Lower leg skin (tissue), 4 donors: ENCODE measurements at regions not wholly inside any gene's neighbourhood (a gene's known extent, or its start where the extent isn't known, plus 50 kb on each side); places are given as distances from the start of the nearest gene placed in this dataset.

Experiments used
- DNase-seq, 2 donors: peaks; one replicate each; pipeline ENCODE4 v3.0.0-alpha.2; 2019; ENCODE audit warnings: low spot score in 2 of 2
- H3K4me3 ChIP-seq: fragments of 200-600 bp; sonication (generic); 2 replicates; pipeline ENCODE4 v1.5.1; 2017; ENCODE audit warnings: mild to moderate bottlenecking, low read depth; ENCODE audit not compliant: poor library complexity, severe bottlenecking
- POLR2A ChIP-seq, 2 donors: fragments of 450-650 bp; IDR thresholded peaks; one replicate each; pipeline ENCODE4 v1.6.1; 2016 to 2017; ENCODE audit warnings: antibody characterized with exemption in 2 of 2, mild to moderate bottlenecking in 1 of 2, moderate library complexity in 1 of 2
- WGBS, 2 donors: methylation state at CpG; one replicate each; pipeline ENCODE4 v1.1.5; 2018; 5-methylcytosine and 5-hydroxymethylcytosine counted together
- intact Hi-C: fragments of 100-400 bp; cut with DNase I; formaldehyde crosslinking; loops from one replicate; pipeline ENCODE4 v1.15.0; 2023; ENCODE audit warnings: low total_unique reads
- TF ChIP-seq, protein P1 (sequence below), 3 donors: fragments of 450-650 bp; IDR thresholded peaks; one replicate each; pipeline ENCODE4 v1.5.1; 2016; ENCODE audit warnings: antibody characterized with exemption in 3 of 3, mild to moderate bottlenecking in 3 of 3, moderate library complexity in 2 of 3

DNA sequence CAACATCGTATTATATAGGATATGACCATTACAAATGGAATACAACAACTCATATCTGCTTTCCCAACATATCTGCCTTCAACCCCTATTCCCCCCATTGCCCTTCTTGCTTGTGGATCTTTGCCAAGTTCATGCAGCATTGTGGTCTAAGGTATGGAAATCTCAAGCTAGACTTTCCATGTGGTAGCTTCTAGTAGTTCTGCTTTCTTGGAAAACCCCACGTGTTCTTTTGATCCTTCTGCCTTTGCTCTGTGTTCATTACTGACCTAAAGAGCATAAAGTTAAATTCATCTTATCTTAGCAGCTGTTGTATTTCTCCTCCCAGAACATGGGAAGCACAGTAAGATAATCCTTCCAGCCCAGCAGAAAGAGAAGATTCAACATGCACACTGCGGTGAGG, 202.0 kb upstream of the SALL1 start:
- TF ChIP-seq, protein P1, sequence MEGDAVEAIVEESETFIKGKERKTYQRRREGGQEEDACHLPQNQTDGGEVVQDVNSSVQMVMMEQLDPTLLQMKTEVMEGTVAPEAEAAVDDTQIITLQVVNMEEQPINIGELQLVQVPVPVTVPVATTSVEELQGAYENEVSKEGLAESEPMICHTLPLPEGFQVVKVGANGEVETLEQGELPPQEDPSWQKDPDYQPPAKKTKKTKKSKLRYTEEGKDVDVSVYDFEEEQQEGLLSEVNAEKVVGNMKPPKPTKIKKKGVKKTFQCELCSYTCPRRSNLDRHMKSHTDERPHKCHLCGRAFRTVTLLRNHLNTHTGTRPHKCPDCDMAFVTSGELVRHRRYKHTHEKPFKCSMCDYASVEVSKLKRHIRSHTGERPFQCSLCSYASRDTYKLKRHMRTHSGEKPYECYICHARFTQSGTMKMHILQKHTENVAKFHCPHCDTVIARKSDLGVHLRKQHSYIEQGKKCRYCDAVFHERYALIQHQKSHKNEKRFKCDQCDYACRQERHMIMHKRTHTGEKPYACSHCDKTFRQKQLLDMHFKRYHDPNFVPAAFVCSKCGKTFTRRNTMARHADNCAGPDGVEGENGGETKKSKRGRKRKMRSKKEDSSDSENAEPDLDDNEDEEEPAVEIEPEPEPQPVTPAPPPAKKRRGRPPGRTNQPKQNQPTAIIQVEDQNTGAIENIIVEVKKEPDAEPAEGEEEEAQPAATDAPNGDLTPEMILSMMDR (IDR thresholded peaks at IDR 0.05) = no peak
- TF ChIP-seq POLR2A (IDR thresholded peaks at IDR 0.05) = no peak
- DNase-seq = no peak
- WGBS, 2 donors = 75 to 81% methylated on average over 3 of the region's 3 CpGs
- intact Hi-C loops = no loop called here
- no peak overlapping the region for H3K4me3 ChIP-seq

DNA sequence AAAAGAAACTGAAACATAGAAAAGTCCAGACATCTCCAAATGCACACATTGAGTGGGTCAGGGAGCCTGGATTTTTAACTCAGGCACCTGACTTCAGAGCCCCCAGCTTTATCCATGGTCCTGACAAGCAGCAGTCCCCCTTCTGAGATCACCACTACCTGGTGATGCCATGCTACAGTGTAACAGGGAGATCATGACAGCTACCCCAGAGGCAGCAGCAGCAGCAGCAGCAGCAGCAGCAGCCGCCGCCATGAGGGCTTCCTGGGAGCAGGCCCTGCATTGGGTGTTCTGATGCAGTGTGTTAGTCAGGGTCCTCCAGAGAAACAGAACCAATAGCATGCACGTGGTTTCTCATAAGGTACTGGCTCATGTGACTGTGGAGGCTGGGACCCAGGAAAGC, 198.6 kb upstream of the SALL1 start:
- DNase-seq = no peak
- WGBS, 2 donors = 82 to 100% methylated on average over 1 of the region's 3 CpGs
- TF ChIP-seq, protein P1 (IDR thresholded peaks at IDR 0.05) = no peak
- no peak for TF ChIP-seq POLR2A (IDR thresholded peaks at IDR 0.05)
- no peak overlapping the region for H3K4me3 ChIP-seq
- intact Hi-C loops = no loop called here

DNA sequence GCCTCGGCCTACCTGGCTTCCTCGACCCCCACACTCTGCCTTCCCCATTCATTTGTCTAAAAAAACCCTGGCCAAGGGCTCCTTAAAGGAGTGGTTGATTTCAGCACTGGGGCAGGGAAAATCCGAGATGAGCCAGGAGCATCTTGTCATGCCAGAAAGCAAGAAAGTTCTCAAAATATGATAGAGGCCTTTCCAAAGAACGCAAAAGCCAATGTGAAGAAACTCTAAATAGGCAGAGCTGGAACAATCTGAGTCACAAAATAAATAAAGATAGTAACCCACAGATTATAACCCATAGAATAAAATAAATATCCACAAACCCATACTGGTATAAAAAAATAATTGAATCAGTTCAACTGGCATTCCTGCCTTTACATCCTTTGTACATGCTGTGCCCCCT, 192.3 kb upstream of the SALL1 start:
- 74 to 84% methylated on average over 4 of the region's 4 CpGs for WGBS, 2 donors
- DNase-seq = no peak
- no peak for TF ChIP-seq POLR2A (IDR thresholded peaks at IDR 0.05)
- TF ChIP-seq, protein P1 (IDR thresholded peaks at IDR 0.05) = no peak
- intact Hi-C loops = no loop called here
- no peak overlapping the region for H3K4me3 ChIP-seq

DNA sequence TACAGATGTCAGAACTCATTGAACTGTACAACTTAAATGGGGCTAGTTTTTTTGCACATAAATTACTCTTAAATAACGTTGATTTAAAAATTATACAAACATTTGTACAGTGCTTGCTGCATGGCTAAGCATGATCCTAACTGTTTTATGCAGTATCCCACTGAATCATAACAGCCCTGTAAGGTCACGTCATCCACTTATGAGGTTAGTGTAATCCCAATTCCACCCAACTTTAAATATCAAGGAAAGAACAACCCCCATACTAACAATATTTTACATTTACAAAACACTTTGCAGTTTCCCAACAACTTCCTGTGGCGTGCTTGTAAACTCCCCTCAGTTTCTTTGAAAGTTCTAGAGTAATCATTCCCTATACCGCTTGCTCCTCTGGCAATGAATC, 190.1 kb upstream of the SALL1 start:
- intact Hi-C loops = no loop called here
- 57 to 64% methylated on average over 3 to 4 of the region's 4 CpGs for WGBS, 2 donors
- H3K4me3 ChIP-seq = no peak overlapping the region
- TF ChIP-seq POLR2A (IDR thresholded peaks at IDR 0.05) = no peak
- TF ChIP-seq, protein P1 (IDR thresholded peaks at IDR 0.05) = no peak
- no peak for DNase-seq

DNA sequence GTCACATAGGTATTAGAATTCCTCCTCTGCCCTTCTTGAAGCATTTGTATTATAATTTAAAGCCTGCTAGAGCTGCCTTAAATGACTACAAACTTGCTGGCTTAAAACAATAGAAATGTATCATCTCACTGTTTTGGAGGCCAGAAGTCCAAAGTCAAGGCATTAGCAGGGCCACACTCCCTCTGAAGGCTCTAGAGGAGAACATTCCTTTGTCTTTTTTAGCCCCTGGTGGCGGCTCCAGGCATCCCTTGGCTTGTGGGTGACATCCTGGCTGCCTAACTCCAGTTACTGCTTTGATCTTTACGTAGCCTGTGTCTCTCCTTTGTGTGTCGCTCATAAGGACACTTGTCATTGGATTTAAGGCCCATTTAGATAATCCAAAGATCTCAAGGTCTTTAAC, 186.6 kb upstream of the SALL1 start:
- no peak for TF ChIP-seq POLR2A (IDR thresholded peaks at IDR 0.05)
- TF ChIP-seq, protein P1 (IDR thresholded peaks at IDR 0.05) = no peak
- no peak overlapping the region for H3K4me3 ChIP-seq
- 71 to 75% methylated on average over 3 of the region's 3 CpGs for WGBS, 2 donors
- DNase-seq = no peak
- intact Hi-C loops = no loop called here

DNA sequence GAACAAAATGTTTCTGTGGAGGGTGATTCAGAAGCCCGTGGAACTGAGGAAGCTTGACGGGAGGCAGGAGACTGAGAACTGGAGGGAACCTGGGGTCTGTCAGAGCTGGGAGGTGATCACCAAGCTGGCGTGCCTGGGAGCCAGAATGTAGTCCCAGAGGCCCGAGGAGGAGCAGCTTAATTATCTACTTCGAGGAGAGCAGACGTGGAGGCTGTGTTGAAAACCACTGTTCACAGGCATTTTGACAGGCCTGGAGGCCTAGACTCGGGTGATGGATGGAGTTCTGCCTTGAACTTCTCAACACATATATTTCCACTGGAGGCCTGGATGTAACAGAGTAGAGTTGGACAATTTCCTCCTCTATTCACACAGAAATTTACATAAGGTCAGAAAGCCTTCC, 177.7 kb upstream of the SALL1 start:
- TF ChIP-seq POLR2A (IDR thresholded peaks at IDR 0.05) = no peak
- TF ChIP-seq, protein P1 (IDR thresholded peaks at IDR 0.05) = no peak
- intact Hi-C loops = no loop called here
- 51 to 56% methylated on average over 7 of the region's 7 CpGs for WGBS, 2 donors
- no peak overlapping the region for H3K4me3 ChIP-seq
- DNase-seq = no peak
